ENCODE measurements at regions not wholly inside any gene's neighbourhood (a gene's known extent, or its start where the extent isn't known, plus 50 kb on each side); places are given as distances from the start of the nearest gene placed in this dataset.

- H3K27ac ChIP-seq, result no peak overlapping the region
- no peak for DNase-seq (ENCODE audit: low spot score in 2 of 2)
- TF ChIP-seq EP300 (IDR thresholded peaks at IDR 0.05), result no peak
- no peak for TF ChIP-seq POLR2A (IDR thresholded peaks at IDR 0.05)
- no peak for TF ChIP-seq CTCF (IDR thresholded peaks at IDR 0.05)
- TF ChIP-seq POLR2AphosphoS5 (IDR thresholded peaks at IDR 0.05), result no peak
Observed at GRCh38 chr20:17867131-17867925, 101.3 kb downstream of the SNX5 start.

GRCh38 chr20:17866234-17867001, 102.2 kb downstream of the SNX5 start:
- WGBS, result 88% methylated on average over 7 of the region's 7 CpGs
- TF ChIP-seq EP300 (IDR thresholded peaks at IDR 0.05), result no peak
- TF ChIP-seq POLR2AphosphoS5 (IDR thresholded peaks at IDR 0.05), result no peak
- TF ChIP-seq CTCF (IDR thresholded peaks at IDR 0.05), result no peak
- no peak for TF ChIP-seq POLR2A (IDR thresholded peaks at IDR 0.05)
- no peak for DNase-seq (ENCODE audit: low spot score in 2 of 2)

More at GRCh38 chr20:17867131-17867925, 101.3 kb downstream of the SNX5 start:
- 53% methylated on average over 10 of the region's 10 CpGs for WGBS
- H3K36me3 ChIP-seq, result no peaks in the 10 kb centered on the region
- H3K4me1 ChIP-seq, result peaks cover 23% of the 10 kb centered on the region
- H3K4me3 ChIP-seq, result no peak overlapping the region
- H3K27me3 ChIP-seq, result no peaks in the 10 kb centered on the region
- H3K9me3 ChIP-seq, result no peaks in the 10 kb centered on the region

GRCh38 chr20:17863577-17864292, 104.9 kb downstream of the SNX5 start:
- 86% methylated on average over 9 of the region's 11 CpGs for WGBS
- Histone ChIP-seq H3K36me3 (no peaks in the 10 kb centered on the region), H3K27ac (no peak overlapping the region), H3K9me3 (no peaks in the 10 kb centered on the region), H3K4me3 (no peak overlapping the region), H3K27me3 (no peaks in the 10 kb centered on the region), H3K4me1 (peaks cover 33% of the 10 kb centered on the region)
- no peak for DNase-seq (ENCODE audit: low spot score in 2 of 2)
- TF ChIP-seq CTCF (IDR thresholded peaks at IDR 0.05) (no peak), EP300 (IDR thresholded peaks at IDR 0.05) (no peak), POLR2A (IDR thresholded peaks at IDR 0.05) (no peak), POLR2AphosphoS5 (IDR thresholded peaks at IDR 0.05) (no peak)

More at GRCh38 chr20:17866234-17867001, 102.2 kb downstream of the SNX5 start:
- no peaks in the 10 kb centered on the region for H3K9me3 ChIP-seq
- no peaks in the 10 kb centered on the region for H3K36me3 ChIP-seq
- H3K27ac ChIP-seq, result no peak overlapping the region
- peaks cover 23% of the 10 kb centered on the region for H3K4me1 ChIP-seq
- H3K27me3 ChIP-seq, result no peaks in the 10 kb centered on the region
- H3K4me3 ChIP-seq, result no peak overlapping the region

DNA sequence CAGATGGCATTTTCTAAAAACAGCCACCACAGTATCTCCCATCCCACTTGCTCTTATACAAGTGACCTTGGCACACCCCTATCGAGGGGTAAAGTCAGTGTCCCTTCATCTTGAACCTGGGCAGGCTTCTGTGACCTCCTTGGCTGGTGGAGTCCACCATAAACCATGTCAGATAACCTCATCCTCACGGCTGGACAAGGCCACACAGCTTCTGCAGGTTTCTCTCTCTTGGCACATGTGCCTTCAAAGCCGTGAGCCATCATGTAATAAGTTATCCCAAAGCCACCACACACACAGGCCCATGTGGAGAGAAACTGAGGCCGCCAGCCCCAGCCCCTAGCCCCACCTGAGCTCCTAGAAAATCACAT, 105.4 kb downstream of the SNX5 start:
- WGBS, result 100% methylated on average over 3 of the region's 4 CpGs
- no peak for DNase-seq (ENCODE audit: low spot score in 2 of 2)
- no peak for TF ChIP-seq POLR2A (IDR thresholded peaks at IDR 0.05)
- no peak for TF ChIP-seq POLR2AphosphoS5 (IDR thresholded peaks at IDR 0.05)
- no peak for TF ChIP-seq EP300 (IDR thresholded peaks at IDR 0.05)
- TF ChIP-seq CTCF (IDR thresholded peaks at IDR 0.05), result no peak
- no peaks in the 10 kb centered on the region for H3K9me3 ChIP-seq
- no peaks in the 10 kb centered on the region for H3K27me3 ChIP-seq
- H3K27ac ChIP-seq, result no peak overlapping the region
- no peak overlapping the region for H3K4me3 ChIP-seq
- peaks cover 33% of the 10 kb centered on the region for H3K4me1 ChIP-seq
- H3K36me3 ChIP-seq, result no peaks in the 10 kb centered on the region

Data from suprapubic skin (tissue), 4 donors.